H1 (cell line): ENCODE measurements at regions not wholly inside any gene's neighbourhood (a gene's known extent, or its start where the extent isn't known, plus 50 kb on each side); places are given as distances from the start of the nearest gene placed in this dataset.

ENCODE experiments used
- CTCF ChIA-PET: fragments of 300-600 bp; sonication (Branson Sonifier 250); formaldehyde crosslinking; loops from one replicate; lab custom pipeline; 2021; ENCODE audit not compliant: partially characterized antibody; lab: Charles Lee
- POLR2A ChIA-PET: fragments of 300-600 bp; sonication (Branson Sonifier 250); formaldehyde crosslinking; loops from one replicate; lab custom pipeline; 2021; ENCODE audit warnings: inconsistent platforms; ENCODE audit not compliant: partially characterized antibody; lab: Charles Lee
- DNase-seq, 2 experiments: peaks; one replicate each; pipeline versions ENCODE4 v3.0.0 to v3.0.0-alpha.2; 2010 to 2022; ENCODE audit warnings: low spot score in 2 of 2, low read depth in 1 of 2, mixed read lengths in 1 of 2
- FAIRE-seq: peaks from 2 replicates; lab custom pipeline; 2011; peaks lifted over from hg19 to GRCh38; lab: Jason Lieb, UNC
- H2AFZ ChIP-seq: 2 replicates; pipeline ENCODE4 v1.8.1; 2012; ENCODE audit warnings: low read length, inconsistent platforms
- H2AK5ac ChIP-seq: 2 replicates; pipeline ENCODE4 v1.6.1; 2013; ENCODE audit warnings: low read depth, low read length
- H2BK120ac ChIP-seq: replicated peaks from 2 replicates; pipeline ENCODE3; 2013; ENCODE audit warnings: low read depth, low read length, inconsistent platforms
- H2BK12ac ChIP-seq: 2 replicates; pipeline ENCODE4 v1.6.1; 2013; ENCODE audit warnings: low read depth, low read length
- H2BK15ac ChIP-seq: 2 replicates; pipeline ENCODE4 v1.6.1; 2013; ENCODE audit warnings: low read length
- H2BK20ac ChIP-seq: 2 replicates; pipeline ENCODE4 v1.6.1; 2013; ENCODE audit warnings: low read length
- H2BK5ac ChIP-seq: 2 replicates; pipeline ENCODE4 v1.6.1; 2013; ENCODE audit warnings: low read depth, low read length
- H3K14ac ChIP-seq: 2 replicates; pipeline ENCODE4 v1.6.1; 2013; ENCODE audit warnings: inconsistent platforms; ENCODE audit not compliant: insufficient read length
- H3K18ac ChIP-seq: 2 replicates; pipeline ENCODE4 v1.6.1; 2013; ENCODE audit warnings: low read length; ENCODE audit errors: extremely low read depth
- H3K23ac ChIP-seq: 2 replicates; pipeline ENCODE4 v1.6.1; 2013; ENCODE audit warnings: inconsistent platforms; ENCODE audit not compliant: insufficient read length
- H3K23me2 ChIP-seq: 2 replicates; pipeline ENCODE4 v1.6.1; 2013; ENCODE audit warnings: low read depth, low read length
- H3K27ac ChIP-seq: 2 replicates; pipeline ENCODE4 v1.6.1; 2011; ENCODE audit warnings: low read depth, low read length, inconsistent platforms
- H3K27me3 ChIP-seq, 4 experiments: replicated peaks in 1 of 4; 1 replicate in 1 of 4; 2 replicates in 3 of 4; pipeline versions ENCODE4 v1.6.1 to v1.8.1; 2011 to 2013; ENCODE audit warnings: low read length in 3 of 4, mild to moderate bottlenecking in 3 of 4, inconsistent platforms in 2 of 4, mixed read lengths in 2 of 4, moderate library complexity in 1 of 4; ENCODE audit not compliant: control insufficient read depth in 3 of 4, insufficient read depth in 3 of 4; ENCODE audit errors: extremely low read depth in 1 of 4
- H3K36me3 ChIP-seq, 4 experiments: 2 replicates each; pipeline versions ENCODE4 v1.6.1 to v1.8.1; 2011 to 2013; ENCODE audit warnings: mild to moderate bottlenecking in 4 of 4, low read length in 3 of 4, moderate library complexity in 2 of 4, control low read depth in 1 of 4, inconsistent platforms in 1 of 4; ENCODE audit not compliant: insufficient read depth in 4 of 4, control insufficient read depth in 2 of 4
- H3K4ac ChIP-seq: replicated peaks from 2 replicates; pipeline ENCODE3; 2013; ENCODE audit warnings: low read length, low read depth, mixed read lengths, inconsistent platforms; ENCODE audit not compliant: insufficient read length
- H3K4me1 ChIP-seq, 4 experiments: replicated peaks in 1 of 4; 1 replicate in 1 of 4; 2 replicates in 3 of 4; pipeline versions ENCODE4 v1.6.1 to v1.8.1; 2011 to 2013; ENCODE audit warnings: low read length in 3 of 4, inconsistent platforms in 2 of 4, mixed read lengths in 1 of 4; ENCODE audit not compliant: insufficient read depth in 4 of 4, control insufficient read depth in 3 of 4
- H3K4me2 ChIP-seq, 2 experiments: 2 replicates each; pipeline versions ENCODE4 v1.6.1 to v1.8.1; 2011 to 2013; ENCODE audit warnings: low read depth in 2 of 2, low read length in 2 of 2, control low read depth in 1 of 2, inconsistent platforms in 1 of 2, mild to moderate bottlenecking in 1 of 2; ENCODE audit not compliant: insufficient read depth in 1 of 2
- H3K4me3 ChIP-seq, 4 experiments: fragments of 200-600, 300-600 bp in 1 of 4; sonication (generic), shearing (Covaris generic), sonication (Bioruptor Twin) in 1 of 4; 2 replicates each; pipeline versions ENCODE4 v1.5.1 to v1.8.1; 2011 to 2016; ENCODE audit warnings: low read length in 4 of 4, low read depth in 3 of 4, control low read depth in 2 of 4, inconsistent platforms in 2 of 4, mild to moderate bottlenecking in 2 of 4, mixed read lengths in 1 of 4, moderate library complexity in 1 of 4; ENCODE audit not compliant: insufficient read depth in 2 of 4; ENCODE audit errors: extremely low read depth in 1 of 4
- H3K56ac ChIP-seq: replicated peaks from 2 replicates; pipeline ENCODE3; 2013; ENCODE audit warnings: low read depth, mild to moderate bottlenecking, mixed read lengths, low read length, inconsistent platforms; ENCODE audit not compliant: insufficient read length
- H3K79me1 ChIP-seq: 2 replicates; pipeline ENCODE4 v1.6.1; 2013; ENCODE audit warnings: low read depth, low read length, control low read depth
- H3K79me2 ChIP-seq, 2 experiments: 2 replicates each; pipeline versions ENCODE4 v1.6.1 to v1.8.1; 2012 to 2013; ENCODE audit warnings: low read length in 2 of 2, mild to moderate bottlenecking in 2 of 2, inconsistent platforms in 1 of 2; ENCODE audit not compliant: insufficient read depth in 2 of 2, control insufficient read depth in 1 of 2
- H3K9ac ChIP-seq, 4 experiments: replicated peaks in 1 of 4; 1 replicate in 1 of 4; 2 replicates in 3 of 4; pipeline versions ENCODE4 v1.6.1 to v1.8.1; 2011 to 2013; ENCODE audit warnings: low read depth in 3 of 4, low read length in 3 of 4, control low read depth in 2 of 4, mild to moderate bottlenecking in 2 of 4, moderate library complexity in 2 of 4, inconsistent platforms in 1 of 4; ENCODE audit errors: extremely low read depth in 1 of 4
- H3K9me3 ChIP-seq, 2 experiments: 2 replicates each; pipeline versions ENCODE4 v1.6.1 to v1.8.1; 2012 to 2013; ENCODE audit warnings: mild to moderate bottlenecking in 2 of 2, moderate library complexity in 2 of 2, control low read depth in 1 of 2, inconsistent platforms in 1 of 2, low read depth in 1 of 2, low read length in 1 of 2, mixed read lengths in 1 of 2; ENCODE audit not compliant: insufficient read depth in 2 of 2
- H4K20me1 ChIP-seq, 2 experiments: replicated peaks in 1 of 2; 2 replicates each; pipeline versions ENCODE3 to v1.8.1; 2011 to 2013; ENCODE audit warnings: inconsistent platforms in 2 of 2, low read length in 2 of 2, mild to moderate bottlenecking in 1 of 2; ENCODE audit not compliant: insufficient read depth in 2 of 2, control insufficient read depth in 1 of 2
- H4K5ac ChIP-seq: 2 replicates; pipeline ENCODE4 v1.6.1; 2013; ENCODE audit warnings: low read length, low read depth, mixed read lengths, inconsistent platforms; ENCODE audit not compliant: insufficient read length
- H4K8ac ChIP-seq: 2 replicates; pipeline ENCODE4 v1.8.0; 2013; ENCODE audit warnings: mild to moderate bottlenecking, moderate library complexity, low read length, inconsistent platforms; ENCODE audit not compliant: insufficient read depth; ENCODE audit errors: extremely low read depth
- H4K91ac ChIP-seq: replicated peaks from 2 replicates; pipeline ENCODE3; 2013; ENCODE audit warnings: low read length, mixed read lengths, inconsistent platforms; ENCODE audit not compliant: insufficient read length
- CEBPB ChIP-seq: IDR thresholded peaks from 2 replicates; pipeline ENCODE4 v1.6.1; 2012; ENCODE audit warnings: low read depth, low read length
- SIN3A ChIP-seq, 2 experiments: IDR thresholded peaks in 1 of 2; conservative IDR thresholded peaks in 1 of 2; 2 replicates each; pipeline ENCODE4 v1.6.1; 2011 to 2012; ENCODE audit warnings: low read length in 2 of 2, improper control_type of control experiment in 1 of 2, low read depth in 1 of 2, mild to moderate bottlenecking in 1 of 2
- WGBS, 2 experiments: shearing (Covaris generic) in 1 of 2; methylation state at CpG; one replicate each; pipeline versions ENCODE4 v1.1.6 to v1.1.7; 2013 to 2015; ENCODE audit warnings: low lambda C conversion rate in 2 of 2, mixed read lengths in 2 of 2, inconsistent platforms in 1 of 2, low coverage in 1 of 2, missing lambda C conversion rate in 1 of 2; ENCODE audit not compliant: insufficient replicate concordance in 2 of 2, insufficient coverage in 1 of 2, insufficient read length in 1 of 2; ENCODE audit errors: extremely low coverage in 1 of 2, missing lambda C conversion rate in 1 of 2; 5-methylcytosine and 5-hydroxymethylcytosine counted together

DNA sequence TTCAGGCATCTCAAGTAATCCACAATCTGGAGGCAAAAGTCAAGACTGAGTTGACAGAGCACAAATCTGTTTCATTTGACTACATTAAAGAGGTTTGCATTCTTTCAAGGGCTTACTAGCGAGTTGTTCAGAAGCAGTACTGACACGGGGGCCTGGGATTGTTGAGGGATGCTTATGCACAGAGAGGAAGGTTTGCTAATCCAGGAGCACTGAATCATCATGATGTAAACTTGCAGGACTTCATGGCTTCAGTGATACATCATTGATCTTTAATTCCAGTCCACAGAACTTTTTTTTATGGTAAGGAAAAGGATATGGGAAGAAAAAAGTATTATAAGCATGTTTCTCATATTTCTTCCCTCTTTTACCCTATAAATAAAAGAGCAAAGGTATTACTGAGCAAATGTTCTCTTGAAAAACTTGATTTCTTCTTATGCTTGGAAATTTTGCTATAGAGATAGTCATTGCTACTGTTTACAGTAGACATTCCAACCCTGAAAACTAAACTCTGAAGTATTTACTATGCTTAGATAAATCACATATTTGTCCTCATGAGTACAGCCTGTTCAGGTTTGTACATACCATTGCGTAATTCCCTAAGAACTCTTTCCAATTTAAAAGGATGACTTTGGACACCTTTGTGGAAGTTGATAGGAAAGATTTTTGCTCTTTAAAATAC is 65.8 kb upstream of the KPNA3 start:
- H3K4ac ChIP-seq: no peak overlapping the region
- peaks cover 5 to 19% of the 10 kb centered on the region in 2 experiments; a peak in 2 of 4 replicates for H3K9me3 ChIP-seq
- H3K4me1 ChIP-seq: no peaks in the 10 kb centered on the region
- H2BK20ac ChIP-seq: no peak overlapping the region
- no peaks in the 10 kb centered on the region for H3K79me2 ChIP-seq
- CTCF ChIA-PET: no interaction called here
- no peak overlapping the region for H3K4me2 ChIP-seq
- H3K27ac ChIP-seq: no peak overlapping the region
- no peak overlapping the region for H3K18ac ChIP-seq
- H4K5ac ChIP-seq: no peak overlapping the region
- H3K79me1 ChIP-seq: no peaks in the 10 kb centered on the region
- H2AFZ ChIP-seq: no peak overlapping the region
- H3K4me3 ChIP-seq: no peak overlapping the region
- H2BK15ac ChIP-seq: no peak overlapping the region
- no peak overlapping the region for H3K14ac ChIP-seq
- H3K23me2 ChIP-seq: no peaks in the 10 kb centered on the region
- no peak overlapping the region for H2AK5ac ChIP-seq
- H2BK120ac ChIP-seq: no peak overlapping the region
- no peaks in the 10 kb centered on the region for H3K27me3 ChIP-seq
- no peak overlapping the region for H3K56ac ChIP-seq
- no peaks in the 10 kb centered on the region for H4K20me1 ChIP-seq
- H2BK12ac ChIP-seq: no peak overlapping the region
- no peak overlapping the region for H3K9ac ChIP-seq
- no peaks in the 10 kb centered on the region; a peak in 1 of 8 replicates for H3K36me3 ChIP-seq
- no peak for FAIRE-seq
- no peak overlapping the region for H4K91ac ChIP-seq
- POLR2A ChIA-PET: no interaction called here
- no peak overlapping the region for H2BK5ac ChIP-seq
- H3K23ac ChIP-seq: no peak overlapping the region
- DNase-seq: no peak
- no peak for TF ChIP-seq SIN3A (conservative IDR thresholded peaks at IDR 0.05 in 1 of 2, IDR thresholded peaks at IDR 0.05 in 1 of 2; ENCODE audit: low read depth in 1 of 2, low read length in 2 of 2)
- TF ChIP-seq CEBPB: peak; percentile 44; the same call in 1 of the 2 replicates
- no peak overlapping the region for H4K8ac ChIP-seq
- 81% methylated on average over 3 of the region's 3 CpGs; no CpG with 5 or more reads in 1 of the 2 experiments for WGBS, 2 experiments
